Spleen (tissue), 3 donors: ENCODE measurements at regions not wholly inside any gene's neighbourhood (a gene's known extent, or its start where the extent isn't known, plus 50 kb on each side); places are given as distances from the start of the nearest gene placed in this dataset.

ENCODE experiments used
- POLR2A ChIP-seq, 3 donors: fragments of 450-650 bp; IDR thresholded peaks; one replicate each; pipeline ENCODE4 v1.5.1; 2017; ENCODE audit warnings: antibody characterized with exemption in 3 of 3, mild to moderate bottlenecking in 1 of 3
- POLR2AphosphoS5 ChIP-seq, 3 donors: sonication (generic); formaldehyde crosslinking; IDR thresholded peaks; one replicate each; pipeline ENCODE4 v1.5.1; 2017; ENCODE audit warnings: antibody characterized with exemption in 3 of 3

DNA sequence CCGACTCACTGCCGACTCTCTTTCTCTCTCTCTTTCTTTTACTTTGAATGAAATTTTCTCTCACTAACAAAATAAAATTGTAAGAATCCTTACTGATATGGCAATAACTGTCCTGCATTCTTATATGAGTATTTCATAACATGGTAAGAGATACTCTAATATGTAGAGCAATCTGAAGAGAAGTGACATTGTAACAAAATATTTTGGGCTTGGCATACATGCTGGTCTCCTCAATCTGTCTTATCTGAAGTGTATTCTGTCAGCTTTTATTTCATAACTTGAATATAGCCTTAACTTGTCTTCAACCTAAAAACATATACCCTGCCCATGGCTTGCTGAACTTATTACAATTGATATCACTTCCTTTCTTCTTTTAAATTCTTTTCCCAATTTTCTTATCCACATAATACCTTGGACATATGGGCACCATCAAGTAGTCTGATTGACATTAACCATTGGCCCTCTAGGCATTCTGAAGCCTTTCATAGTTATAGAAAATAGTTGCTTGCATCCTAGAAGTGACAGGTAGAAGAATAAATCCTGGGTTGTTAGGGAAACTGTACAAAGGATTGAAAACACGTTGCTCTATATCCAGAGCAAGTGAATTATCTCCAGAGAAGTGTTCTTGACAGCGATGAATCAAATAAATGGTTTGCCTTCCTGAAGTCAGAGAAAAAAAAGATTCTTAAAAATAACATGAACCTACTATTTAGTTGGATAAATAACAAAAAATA is 537.6 kb upstream of the TYRP1 start:
- TF ChIP-seq POLR2AphosphoS5 (IDR thresholded peaks at IDR 0.05) (no peak), POLR2A (IDR thresholded peaks at IDR 0.05) (no peak)
